DMS 273 (cell line): ENCODE measurements at regions not wholly inside any gene's neighbourhood (a gene's known extent, or its start where the extent isn't known, plus 50 kb on each side); places are given as distances from the start of the nearest gene placed in this dataset.
"Not testable (repeated sequence)": the region's sequence is repeated elsewhere in the genome, so short reads cannot be mapped to it uniquely, and the experiment has no call there.

ENCODE experiments used
- DNase-seq: peaks from one replicate; lab custom pipeline; 2025; ENCODE audit not compliant: unreplicated experiment; lab: John Stamatoyannopoulos, UW

GRCh38 chr4:153873741-153874140, 84.9 kb upstream of the SFRP2 start:
- DNase-seq = no peak

GRCh38 chr4:153866766-153867165, 77.9 kb upstream of the SFRP2 start:
- not testable (repeated sequence) for DNase-seq

GRCh38 chr4:153852501-153852900, 63.6 kb upstream of the SFRP2 start:
- DNase-seq = no peak

- no peak for DNase-seq
These were observed 61.8 kb upstream of the SFRP2 start for GRCh38 chr4:153850533-153851280.

GRCh38 chr4:153844144-153844543, 55.3 kb upstream of the SFRP2 start:
- DNase-seq = no peak
